ENCODE measurements at regions not wholly inside any gene's neighbourhood (a gene's known extent, or its start where the extent isn't known, plus 50 kb on each side); places are given as distances from the start of the nearest gene placed in this dataset.
A peak's percentile ranks its signal among the peaks of the same experiment; 100 is the strongest.

- TF ChIP-seq ARID4A (CRISPR knock-in tag; IDR thresholded peaks at IDR 0.05; ENCODE audit: borderline replicate concordance) = peak; percentile 22; the same call in 1 of the 2 replicates
- TF ChIP-seq MYNN (CRISPR knock-in tag; IDR thresholded peaks at IDR 0.05; ENCODE audit: low read depth) = no peak
- no peak for TF ChIP-seq CREB3 (CRISPR knock-in tag; IDR thresholded peaks at IDR 0.05)
- TF ChIP-seq MAFF (IDR thresholded peaks at IDR 0.05; ENCODE audit: low read depth, low read length) = no peak
- no peak for TF ChIP-seq ZNF205 (CRISPR knock-in tag; IDR thresholded peaks at IDR 0.05)
- TF ChIP-seq E2F2 (CRISPR knock-in tag; IDR thresholded peaks at IDR 0.05; ENCODE audit: borderline replicate concordance) = no peak
- TF ChIP-seq ZNF792 (CRISPR knock-in tag; IDR thresholded peaks at IDR 0.05) = peak; percentile 91; the same call in 1 of the 2 replicates
- TF ChIP-seq THRA (CRISPR knock-in tag; IDR thresholded peaks at IDR 0.05; ENCODE audit: borderline replicate concordance) = peak; percentile 16; the same call in 1 of the 2 replicates
- no peak; the same call in 1 of the 2 replicates for TF ChIP-seq ZNF501 (CRISPR knock-in tag; IDR thresholded peaks at IDR 0.05)
- peak; percentile 89 for TF ChIP-seq ZNF644 (CRISPR knock-in tag; IDR thresholded peaks at IDR 0.05; ENCODE audit: low read depth)
- 0 out of 2 replicates have a peak, but pooled peaks have one; percentile 28 for TF ChIP-seq TARDBP (CRISPR knock-in tag; IDR thresholded peaks at IDR 0.05)
- TF ChIP-seq HINFP (CRISPR knock-in tag; IDR thresholded peaks at IDR 0.05; ENCODE audit: low read depth) = no peak
- TF ChIP-seq ASH2L (IDR thresholded peaks at IDR 0.05; ENCODE audit: insufficient read length, low read depth, low read length) = no peak
- peak; percentile 39; the same call in 1 of the 2 replicates for TF ChIP-seq FOXP4 (CRISPR knock-in tag; IDR thresholded peaks at IDR 0.05)
- peak; percentile 54; the same call in 1 of the 2 replicates for TF ChIP-seq ZFX (CRISPR knock-in tag; IDR thresholded peaks at IDR 0.05; ENCODE audit: low read depth)
- no peak for TF ChIP-seq KDM1A (CRISPR knock-in tag; IDR thresholded peaks at IDR 0.05)
- no peak for TF ChIP-seq ZMAT3 (CRISPR knock-in tag; conservative IDR thresholded peaks at IDR 0.05)
- no peak for TF ChIP-seq ZNF629 (CRISPR knock-in tag; conservative IDR thresholded peaks at IDR 0.05)
- TF ChIP-seq TBX3 (IDR thresholded peaks at IDR 0.05; ENCODE audit: borderline replicate concordance) = no peak
- no peak for TF ChIP-seq MAFG (CRISPR knock-in tag; IDR thresholded peaks at IDR 0.05)
Measured at GRCh38 chr4:184960505-184960971, 57.8 kb upstream of the HELT start (continued).

Data from HepG2 (cell line).